H54 (cell line): ENCODE measurements at regions not wholly inside any gene's neighbourhood (a gene's known extent, or its start where the extent isn't known, plus 50 kb on each side); places are given as distances from the start of the nearest gene placed in this dataset.

Experiments used
- DNase-seq: peaks from one replicate; pipeline ENCODE4 v3.0.0; 2011; ENCODE audit warnings: low spot score, mixed read lengths; ENCODE audit not compliant: insufficient read length
- FAIRE-seq: peaks from 3 replicates; lab custom pipeline; 2011; peaks lifted over from hg19 to GRCh38; lab: Jason Lieb, UNC
- POLR2A ChIP-seq: IDR thresholded peaks from 2 replicates; pipeline ENCODE4 v1.6.1; 2011; ENCODE audit warnings: low read depth, mild to moderate bottlenecking, low read length

DNA sequence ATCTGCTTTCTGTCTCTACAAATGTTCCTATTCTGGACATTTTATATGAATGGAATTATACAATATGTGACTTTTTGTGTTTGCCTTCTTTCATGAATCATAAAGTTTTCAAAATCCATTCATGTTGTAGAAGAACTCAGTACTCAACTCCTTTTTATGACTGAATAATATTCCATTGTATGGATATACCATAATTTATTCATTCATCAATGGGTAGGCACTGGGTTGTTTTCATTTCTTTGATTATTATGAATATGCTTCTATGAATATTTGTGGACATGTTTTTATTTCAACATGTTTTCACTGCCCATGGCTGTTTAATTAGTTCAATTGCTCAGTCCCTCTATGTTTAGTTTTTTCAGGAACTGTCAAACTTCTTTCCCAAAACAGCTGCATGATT, 76.5 kb upstream of the GTSF1L start:
- no peak for DNase-seq
- no peak for FAIRE-seq
- TF ChIP-seq POLR2A: no peak

- TF ChIP-seq POLR2A: no peak
- DNase-seq: no peak
- FAIRE-seq: no peak
Measured at GRCh38 chr20:43800186-43800585, 73.4 kb upstream of the GTSF1L start.

GRCh38 chr20:43799741-43800140, 72.9 kb upstream of the GTSF1L start:
- TF ChIP-seq POLR2A: no peak
- no peak for FAIRE-seq

GRCh38 chr20:43799150-43799711, 72.4 kb upstream of the GTSF1L start:
- no peak for DNase-seq
- FAIRE-seq: no peak
- no peak for TF ChIP-seq POLR2A

More at GRCh38 chr20:43799741-43800140, 72.9 kb upstream of the GTSF1L start:
- DNase-seq: no peak

GRCh38 chr20:43798291-43799149, 71.7 kb upstream of the GTSF1L start:
- no peak for TF ChIP-seq POLR2A
- DNase-seq: no peak
- FAIRE-seq: no peak

DNA sequence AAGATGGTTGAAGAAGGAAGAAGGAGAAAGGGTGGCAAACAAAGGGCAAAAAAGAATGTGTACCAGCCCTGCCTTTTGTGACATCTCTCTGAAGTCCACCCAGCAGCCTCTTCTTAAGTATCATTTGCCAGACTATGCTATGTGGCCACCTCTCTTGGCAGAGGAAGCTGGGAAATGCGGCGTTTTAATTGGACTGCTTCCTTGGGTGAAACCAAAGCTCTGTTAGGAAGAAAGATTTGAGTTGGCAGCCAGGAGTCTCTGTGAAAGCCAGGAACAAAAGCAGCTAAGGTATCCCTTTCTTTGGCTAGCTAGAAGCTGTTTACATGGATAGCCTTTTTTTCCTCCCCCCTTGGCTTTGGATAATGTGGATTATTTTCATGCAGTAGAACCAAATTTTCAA, 67.5 kb upstream of the GTSF1L start:
- no peak for TF ChIP-seq POLR2A
- no peak for DNase-seq
- FAIRE-seq: no peak

- TF ChIP-seq POLR2A: no peak
- FAIRE-seq (no peak), DNase-seq (no peak)
Measured at GRCh38 chr20:43789593-43789992, 62.8 kb upstream of the GTSF1L start.

DNA sequence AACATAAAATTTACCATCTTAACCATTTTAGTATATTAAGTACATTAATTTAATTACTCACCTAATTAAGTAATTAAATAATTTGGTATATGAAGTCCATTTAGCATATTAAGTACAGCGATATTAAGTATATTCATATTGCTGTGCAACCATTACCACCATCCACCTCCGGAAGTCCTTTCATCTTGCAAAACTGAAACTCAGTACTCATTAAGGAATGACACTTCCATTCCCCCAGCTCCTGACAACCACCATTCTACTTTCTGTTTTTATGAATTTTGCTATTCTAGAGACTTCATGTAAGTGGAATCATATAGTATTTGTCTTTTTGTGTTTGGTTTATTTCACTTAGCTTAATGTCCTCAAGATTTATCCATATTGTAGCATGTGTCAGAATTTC, 61.1 kb upstream of the GTSF1L start:
- FAIRE-seq (no peak), DNase-seq (no peak)
- TF ChIP-seq POLR2A: no peak

GRCh38 chr20:43786885-43787284, 60.1 kb upstream of the GTSF1L start:
- TF ChIP-seq POLR2A: no peak
- DNase-seq: no peak
- FAIRE-seq: no peak

- no peak for FAIRE-seq
- no peak for DNase-seq
- TF ChIP-seq POLR2A: no peak
Measured at GRCh38 chr20:43781215-43781614, 54.4 kb upstream of the GTSF1L start.

- DNase-seq: no peak
- no peak for FAIRE-seq
- TF ChIP-seq POLR2A: no peak
Measured at GRCh38 chr20:43778375-43778774, 51.6 kb upstream of the GTSF1L start.

DNA sequence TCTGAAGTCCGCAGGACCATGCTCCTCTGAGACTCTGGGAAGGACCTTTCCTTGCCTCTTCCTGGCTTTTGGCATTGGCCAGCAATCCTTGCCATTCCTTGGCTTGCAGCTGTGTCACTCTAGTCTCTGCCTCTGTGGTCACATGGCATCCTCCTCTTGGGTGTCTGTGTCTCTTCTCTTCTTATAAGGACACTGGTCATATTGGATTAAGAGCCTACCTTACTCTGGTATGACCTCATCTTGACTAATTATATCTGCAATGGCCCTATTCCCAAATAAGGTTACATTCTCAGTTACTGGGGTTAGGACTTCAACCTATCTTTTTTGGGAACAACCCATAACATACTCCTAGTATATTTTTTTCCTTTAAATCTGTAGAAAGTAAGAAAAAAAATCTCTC, 49.9 kb upstream of the GTSF1L start:
- FAIRE-seq (no peak), DNase-seq (no peak)

More for the DNA sequence above, 49.9 kb upstream of the GTSF1L start:
- no peak for TF ChIP-seq POLR2A
